ENCODE measurements at regions not wholly inside any gene's neighbourhood (a gene's known extent, or its start where the extent isn't known, plus 50 kb on each side); places are given as distances from the start of the nearest gene placed in this dataset.
"Not testable (repeated sequence)": the region's sequence is repeated elsewhere in the genome, so short reads cannot be mapped to it uniquely, and the experiment has no call there.

GRCh38 chr18:43970656-43971055, 693.4 kb upstream of the SYT4 start:
- no peaks in the 10 kb centered on the region for H3K9me3 ChIP-seq (ENCODE audit: control insufficient read depth, insufficient read depth, low read depth, low read length)
- H4K20me1 ChIP-seq (ENCODE audit: control insufficient read depth, extremely low read depth, insufficient read depth, low read length): no peaks in the 10 kb centered on the region
- peak in 1 of 2 donors; percentile 30 for DNase-seq (ENCODE audit: low read depth in 2 of 2)
- no peaks in the 10 kb centered on the region for H3K4me1 ChIP-seq (ENCODE audit: control insufficient read depth, extremely low read depth, insufficient read depth, low read length)
- no peak overlapping the region for H3K4me2 ChIP-seq (ENCODE audit: extremely low read depth, insufficient read depth, low read length)
- H2AFZ ChIP-seq (ENCODE audit: low read length): no peak overlapping the region
- H3K4me3 ChIP-seq (replicated peaks in 1 of 4; ENCODE audit: control extremely low read depth in 1 of 4, insufficient read depth in 1 of 4, low read depth in 3 of 4, low read length in 4 of 4): no peak overlapping the region
- H3K36me3 ChIP-seq (ENCODE audit: control insufficient read depth, insufficient read depth, low read length): no peaks in the 10 kb centered on the region
- H3K27me3 ChIP-seq (ENCODE audit: control insufficient read depth, insufficient read depth, low read length): no peaks in the 10 kb centered on the region
- H3K27ac ChIP-seq (ENCODE audit: insufficient read depth, low read length): no peak overlapping the region
- TF ChIP-seq EZH2 (IDR thresholded peaks at IDR 0.05; ENCODE audit: low read length, missing control alignments): no peak
- TF ChIP-seq, protein P1, sequence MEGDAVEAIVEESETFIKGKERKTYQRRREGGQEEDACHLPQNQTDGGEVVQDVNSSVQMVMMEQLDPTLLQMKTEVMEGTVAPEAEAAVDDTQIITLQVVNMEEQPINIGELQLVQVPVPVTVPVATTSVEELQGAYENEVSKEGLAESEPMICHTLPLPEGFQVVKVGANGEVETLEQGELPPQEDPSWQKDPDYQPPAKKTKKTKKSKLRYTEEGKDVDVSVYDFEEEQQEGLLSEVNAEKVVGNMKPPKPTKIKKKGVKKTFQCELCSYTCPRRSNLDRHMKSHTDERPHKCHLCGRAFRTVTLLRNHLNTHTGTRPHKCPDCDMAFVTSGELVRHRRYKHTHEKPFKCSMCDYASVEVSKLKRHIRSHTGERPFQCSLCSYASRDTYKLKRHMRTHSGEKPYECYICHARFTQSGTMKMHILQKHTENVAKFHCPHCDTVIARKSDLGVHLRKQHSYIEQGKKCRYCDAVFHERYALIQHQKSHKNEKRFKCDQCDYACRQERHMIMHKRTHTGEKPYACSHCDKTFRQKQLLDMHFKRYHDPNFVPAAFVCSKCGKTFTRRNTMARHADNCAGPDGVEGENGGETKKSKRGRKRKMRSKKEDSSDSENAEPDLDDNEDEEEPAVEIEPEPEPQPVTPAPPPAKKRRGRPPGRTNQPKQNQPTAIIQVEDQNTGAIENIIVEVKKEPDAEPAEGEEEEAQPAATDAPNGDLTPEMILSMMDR (conservative IDR thresholded peaks at IDR 0.05 in 1 of 2, IDR thresholded peaks at IDR 0.05 in 1 of 2; ENCODE audit: low read depth in 1 of 2, low read length in 2 of 2): no peak
- H3K79me2 ChIP-seq (ENCODE audit: control insufficient read depth, insufficient read depth, low read length): no peaks in the 10 kb centered on the region
- H3K9ac ChIP-seq (ENCODE audit: insufficient read depth, low read length): no peak overlapping the region

- DNase-seq (ENCODE audit: low read depth in 2 of 2): peak in 1 of 2 donors; percentile 5
- H3K27ac ChIP-seq (ENCODE audit: insufficient read depth, low read length): no peak overlapping the region
- H3K36me3 ChIP-seq (ENCODE audit: control insufficient read depth, insufficient read depth, low read length): no peaks in the 10 kb centered on the region
- H3K27me3 ChIP-seq (ENCODE audit: control insufficient read depth, insufficient read depth, low read length): no peaks in the 10 kb centered on the region
- H2AFZ ChIP-seq (ENCODE audit: low read length): no peak overlapping the region
- H3K4me2 ChIP-seq (ENCODE audit: extremely low read depth, insufficient read depth, low read length): no peak overlapping the region
- H3K9me3 ChIP-seq (ENCODE audit: control insufficient read depth, insufficient read depth, low read depth, low read length): no peaks in the 10 kb centered on the region
- no peaks in the 10 kb centered on the region for H3K79me2 ChIP-seq (ENCODE audit: control insufficient read depth, insufficient read depth, low read length)
- TF ChIP-seq, protein P1 (conservative IDR thresholded peaks at IDR 0.05 in 1 of 2, IDR thresholded peaks at IDR 0.05 in 1 of 2; ENCODE audit: low read depth in 1 of 2, low read length in 2 of 2): no peak
- TF ChIP-seq EZH2 (IDR thresholded peaks at IDR 0.05; ENCODE audit: low read length, missing control alignments): no peak
- H3K4me1 ChIP-seq (ENCODE audit: control insufficient read depth, extremely low read depth, insufficient read depth, low read length): no peaks in the 10 kb centered on the region
- H3K4me3 ChIP-seq (replicated peaks in 1 of 4; ENCODE audit: control extremely low read depth in 1 of 4, insufficient read depth in 1 of 4, low read depth in 3 of 4, low read length in 4 of 4): no peak overlapping the region
- H3K9ac ChIP-seq (ENCODE audit: insufficient read depth, low read length): no peak overlapping the region
- no peaks in the 10 kb centered on the region for H4K20me1 ChIP-seq (ENCODE audit: control insufficient read depth, extremely low read depth, insufficient read depth, low read length)
Measured at GRCh38 chr18:43978174-43978573, 700.9 kb upstream of the SYT4 start.

- no peaks in the 10 kb centered on the region for H3K4me1 ChIP-seq (ENCODE audit: control insufficient read depth, extremely low read depth, insufficient read depth, low read length)
- no peak overlapping the region for H3K9ac ChIP-seq (ENCODE audit: insufficient read depth, low read length)
- no peak overlapping the region for H3K27ac ChIP-seq (ENCODE audit: insufficient read depth, low read length)
- no peaks in the 10 kb centered on the region for H4K20me1 ChIP-seq (ENCODE audit: control insufficient read depth, extremely low read depth, insufficient read depth, low read length)
- H2AFZ ChIP-seq (ENCODE audit: low read length): no peak overlapping the region
- H3K79me2 ChIP-seq (ENCODE audit: control insufficient read depth, insufficient read depth, low read length): no peaks in the 10 kb centered on the region
- H3K4me2 ChIP-seq (ENCODE audit: extremely low read depth, insufficient read depth, low read length): no peak overlapping the region
- H3K9me3 ChIP-seq (ENCODE audit: control insufficient read depth, insufficient read depth, low read depth, low read length): no peaks in the 10 kb centered on the region
- DNase-seq (ENCODE audit: low read depth in 2 of 2): no peak
- H3K36me3 ChIP-seq (ENCODE audit: control insufficient read depth, insufficient read depth, low read length): no peaks in the 10 kb centered on the region
- TF ChIP-seq EZH2 (IDR thresholded peaks at IDR 0.05; ENCODE audit: low read length, missing control alignments): no peak
- TF ChIP-seq, protein P1 (conservative IDR thresholded peaks at IDR 0.05 in 1 of 2, IDR thresholded peaks at IDR 0.05 in 1 of 2; ENCODE audit: low read depth in 1 of 2, low read length in 2 of 2): no peak
- H3K4me3 ChIP-seq (replicated peaks in 1 of 4; ENCODE audit: control extremely low read depth in 1 of 4, insufficient read depth in 1 of 4, low read depth in 3 of 4, low read length in 4 of 4): no peak overlapping the region
- no peaks in the 10 kb centered on the region for H3K27me3 ChIP-seq (ENCODE audit: control insufficient read depth, insufficient read depth, low read length)
Measured at GRCh38 chr18:43982582-43982981, 698.1 kb upstream of the SETBP1 start.

- H3K27me3 ChIP-seq (ENCODE audit: control insufficient read depth, insufficient read depth, low read length); H3K79me2 ChIP-seq (ENCODE audit: control insufficient read depth, insufficient read depth, low read length); H3K9ac ChIP-seq (ENCODE audit: insufficient read depth, low read length); DNase-seq (ENCODE audit: low read depth in 2 of 2); H2AFZ ChIP-seq (ENCODE audit: low read length); H3K4me1 ChIP-seq (ENCODE audit: control insufficient read depth, extremely low read depth, insufficient read depth, low read length); H3K36me3 ChIP-seq (ENCODE audit: control insufficient read depth, insufficient read depth, low read length); H4K20me1 ChIP-seq (ENCODE audit: control insufficient read depth, extremely low read depth, insufficient read depth, low read length); H3K4me2 ChIP-seq (ENCODE audit: extremely low read depth, insufficient read depth, low read length); H3K4me3 ChIP-seq (replicated peaks in 1 of 4; ENCODE audit: control extremely low read depth in 1 of 4, insufficient read depth in 1 of 4, low read depth in 3 of 4, low read length in 4 of 4); H3K9me3 ChIP-seq (ENCODE audit: control insufficient read depth, insufficient read depth, low read depth, low read length); H3K27ac ChIP-seq (ENCODE audit: insufficient read depth, low read length): not testable (repeated sequence)
Measured at GRCh38 chr18:43987061-43987460, 693.6 kb upstream of the SETBP1 start.
